Duodenal mucosa (tissue), 2 donors: ENCODE measurements at regions not wholly inside any gene's neighbourhood (a gene's known extent, or its start where the extent isn't known, plus 50 kb on each side); places are given as distances from the start of the nearest gene placed in this dataset.

Experiments used
- H3K27ac ChIP-seq: one replicate; pipeline ENCODE4 v1.7.0; 2013; ENCODE audit warnings: low read depth, low read length
- H3K27me3 ChIP-seq, 2 donors: one replicate each; pipeline ENCODE4 v1.7.0; 2013; ENCODE audit warnings: low read length in 2 of 2, control low read depth in 1 of 2; ENCODE audit not compliant: insufficient read depth in 2 of 2, control insufficient read depth in 1 of 2
- H3K36me3 ChIP-seq, 2 donors: one replicate each; pipeline ENCODE4 v1.7.0; 2013; ENCODE audit warnings: low read length in 2 of 2, control low read depth in 1 of 2; ENCODE audit not compliant: insufficient read depth in 2 of 2, control insufficient read depth in 1 of 2
- H3K4me1 ChIP-seq, 2 donors: one replicate each; pipeline ENCODE4 v1.7.0; 2013; ENCODE audit warnings: low read length in 2 of 2, control low read depth in 1 of 2; ENCODE audit not compliant: insufficient read depth in 2 of 2, control insufficient read depth in 1 of 2
- H3K4me3 ChIP-seq, 2 donors: one replicate each; pipeline ENCODE4 v1.7.0; 2013; ENCODE audit warnings: low read length in 2 of 2, low read depth in 1 of 2
- H3K9ac ChIP-seq, 2 donors: one replicate each; pipeline ENCODE4 v1.7.0; 2013; ENCODE audit warnings: low read length in 2 of 2, low read depth in 1 of 2
- H3K9me3 ChIP-seq, 2 donors: one replicate each; pipeline ENCODE4 v1.7.0; 2013; ENCODE audit warnings: low read length in 2 of 2, control low read depth in 1 of 2; ENCODE audit not compliant: control insufficient read depth in 1 of 2

GRCh38 chr1:87204441-87204840 is 124.2 kb upstream of the LMO4 start:
- Histone ChIP-seq H3K9ac (no peak overlapping the region), H3K4me3 (no peak overlapping the region), H3K27me3 (peaks cover 0 to 3% of the 10 kb centered on the region in 2 donors), H3K36me3 (no peaks in the 10 kb centered on the region), H3K9me3 (no peaks in the 10 kb centered on the region), H3K27ac (no peak overlapping the region), H3K4me1 (no peaks in the 10 kb centered on the region)

DNA sequence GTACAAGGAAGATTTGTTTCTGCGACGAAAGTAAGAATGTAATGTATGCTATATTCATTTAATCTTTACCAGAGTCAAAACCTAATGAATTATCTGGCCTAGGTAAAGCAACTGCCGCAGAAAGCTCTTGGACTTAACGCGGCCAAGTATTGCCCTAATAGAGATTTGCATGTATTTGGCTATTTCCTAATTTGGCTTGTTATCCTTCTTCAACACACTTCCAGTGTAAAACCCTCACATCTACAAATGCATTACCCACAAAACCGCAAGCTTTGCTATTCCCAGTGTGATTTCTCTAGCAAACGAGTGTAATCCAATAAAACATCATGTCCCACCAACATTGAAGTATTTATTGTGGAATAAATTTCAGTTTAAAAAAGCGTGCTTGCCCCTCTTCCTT is 123.8 kb upstream of the LMO4 start:
- no peak overlapping the region for H3K9ac ChIP-seq
- peaks cover 0 to 3% of the 10 kb centered on the region in 2 donors for H3K27me3 ChIP-seq
- H3K36me3 ChIP-seq: no peaks in the 10 kb centered on the region
- H3K9me3 ChIP-seq: no peaks in the 10 kb centered on the region
- no peak overlapping the region for H3K4me3 ChIP-seq
- no peaks in the 10 kb centered on the region for H3K4me1 ChIP-seq
- H3K27ac ChIP-seq: no peak overlapping the region

GRCh38 chr1:87206044-87206831 is 122.4 kb upstream of the LMO4 start:
- Histone ChIP-seq H3K9me3 (no peaks in the 10 kb centered on the region), H3K36me3 (no peaks in the 10 kb centered on the region), H3K27me3 (peaks cover 0 to 3% of the 10 kb centered on the region in 2 donors), H3K9ac (no peak overlapping the region), H3K27ac (no peak overlapping the region), H3K4me3 (no peak overlapping the region), H3K4me1 (no peaks in the 10 kb centered on the region)

GRCh38 chr1:87208080-87208479 is 120.6 kb upstream of the LMO4 start:
- Histone ChIP-seq H3K9me3 (no peaks in the 10 kb centered on the region), H3K27me3 (peaks cover 0 to 3% of the 10 kb centered on the region in 2 donors), H3K9ac (no peak overlapping the region), H3K27ac (no peak overlapping the region), H3K4me1 (no peaks in the 10 kb centered on the region), H3K36me3 (no peaks in the 10 kb centered on the region), H3K4me3 (no peak overlapping the region)

- H3K27me3 ChIP-seq: peaks cover 0 to 3% of the 10 kb centered on the region in 2 donors
- H3K9ac ChIP-seq: no peak overlapping the region
- no peak overlapping the region for H3K4me3 ChIP-seq
- no peaks in the 10 kb centered on the region for H3K36me3 ChIP-seq
- H3K9me3 ChIP-seq: no peaks in the 10 kb centered on the region
- H3K4me1 ChIP-seq: no peaks in the 10 kb centered on the region
- no peak overlapping the region for H3K27ac ChIP-seq
These were observed 119.7 kb upstream of the LMO4 start for GRCh38 chr1:87208931-87209330.

DNA sequence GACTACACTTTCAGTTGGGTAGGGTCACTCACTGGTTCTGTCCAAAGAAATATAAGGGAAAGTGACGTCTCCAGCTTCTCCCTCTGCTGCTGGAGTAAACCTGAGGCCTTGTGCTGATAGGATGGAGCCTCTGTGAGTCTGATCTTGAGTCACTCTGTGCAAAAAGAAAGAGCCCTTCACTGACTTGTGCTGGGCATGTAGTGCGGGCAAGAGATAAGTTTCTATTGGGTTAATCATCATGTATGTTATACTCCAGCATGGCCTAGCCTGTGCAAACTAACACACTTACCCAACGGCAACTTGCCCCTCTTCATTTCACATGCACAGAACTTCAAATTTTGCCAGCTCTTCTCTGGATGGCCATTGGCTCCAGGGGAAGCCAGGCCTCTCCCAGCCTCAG is 118.5 kb upstream of the LMO4 start:
- Histone ChIP-seq H3K9ac (no peak overlapping the region), H3K4me1 (no peaks in the 10 kb centered on the region)

DNA sequence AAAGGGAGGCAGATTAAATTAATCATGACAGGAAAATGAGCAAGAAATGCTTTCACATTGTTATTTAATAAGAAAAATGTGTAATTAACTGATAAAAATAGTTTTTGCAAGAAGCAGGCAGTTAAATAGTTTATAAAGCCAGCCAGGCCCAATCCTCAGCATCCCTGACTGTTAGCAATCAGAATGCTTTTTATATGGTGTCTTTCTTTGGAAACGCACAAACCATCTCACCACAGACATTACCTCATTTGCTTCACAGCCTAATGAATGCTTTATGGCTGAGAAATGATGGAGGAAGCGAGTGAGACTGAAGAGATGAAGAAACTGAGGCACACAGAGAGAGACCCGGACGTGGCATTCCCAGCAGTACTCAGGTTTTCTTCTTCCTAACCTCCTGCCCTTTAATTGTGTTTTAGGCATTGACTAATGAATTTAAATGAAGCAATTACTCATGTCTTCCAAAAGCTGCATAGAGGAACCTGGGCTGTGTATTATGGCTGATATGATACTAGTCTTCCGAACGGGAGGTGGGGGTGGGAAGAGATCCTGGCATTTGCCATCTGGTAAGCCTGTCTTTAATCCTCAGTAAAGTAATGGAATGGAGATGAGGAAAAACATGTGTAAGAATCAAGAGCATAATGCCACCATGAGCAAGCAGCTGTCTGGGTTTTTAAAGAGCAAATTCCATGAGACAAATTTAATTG is 116.1 kb upstream of the LMO4 start:
- no peaks in the 10 kb centered on the region for H3K36me3 ChIP-seq
- H3K27ac ChIP-seq: no peak overlapping the region
- peaks cover 0 to 6% of the 10 kb centered on the region in 2 donors for H3K9me3 ChIP-seq
- no peaks in the 10 kb centered on the region for H3K4me1 ChIP-seq
- no peaks in the 10 kb centered on the region for H3K27me3 ChIP-seq
- H3K9ac ChIP-seq: no peak overlapping the region
- no peak overlapping the region for H3K4me3 ChIP-seq

More for the DNA sequence above, 118.5 kb upstream of the LMO4 start:
- Histone ChIP-seq H3K36me3 (no peaks in the 10 kb centered on the region), H3K4me3 (no peak overlapping the region), H3K9me3 (peaks cover 0 to under 1% of the 10 kb centered on the region in 2 donors), H3K27ac (no peak overlapping the region), H3K27me3 (peaks cover 0 to 2% of the 10 kb centered on the region in 2 donors)

- Histone ChIP-seq H3K9me3 (peaks cover 0 to 6% of the 10 kb centered on the region in 2 donors), H3K27me3 (no peaks in the 10 kb centered on the region), H3K9ac (no peak overlapping the region), H3K4me1 (no peaks in the 10 kb centered on the region), H3K27ac (no peak overlapping the region), H3K36me3 (no peaks in the 10 kb centered on the region), H3K4me3 (no peak overlapping the region)
These were observed 115.6 kb upstream of the LMO4 start for GRCh38 chr1:87213135-87213515.

DNA sequence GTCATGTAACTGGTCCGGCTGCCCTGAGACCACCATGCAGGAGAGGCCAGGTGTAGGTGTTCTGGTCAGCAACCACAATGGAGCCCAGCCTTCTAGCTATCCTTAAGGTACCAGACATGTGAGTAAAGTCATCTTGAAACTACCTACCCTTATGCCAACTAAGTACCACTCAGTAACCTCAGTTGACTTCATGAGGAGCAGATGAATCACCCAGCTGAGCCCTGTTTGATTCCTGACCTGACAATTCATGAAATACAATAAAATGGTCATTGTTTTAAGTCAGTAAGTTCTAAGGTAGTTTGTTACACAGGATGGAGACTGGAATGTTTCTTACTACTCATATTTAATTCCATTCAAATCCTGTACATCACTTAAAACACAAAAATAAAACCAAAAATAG is 113.1 kb upstream of the LMO4 start:
- Histone ChIP-seq H3K27me3 (no peaks in the 10 kb centered on the region), H3K9ac (no peak overlapping the region), H3K27ac (no peak overlapping the region), H3K9me3 (peaks cover 0 to 6% of the 10 kb centered on the region in 2 donors), H3K4me1 (no peaks in the 10 kb centered on the region), H3K4me3 (no peak overlapping the region), H3K36me3 (no peaks in the 10 kb centered on the region)

- H3K27me3 ChIP-seq: no peaks in the 10 kb centered on the region
- H3K9me3 ChIP-seq: peaks cover 0 to 6% of the 10 kb centered on the region in 2 donors
- H3K4me3 ChIP-seq: no peak overlapping the region
- no peak overlapping the region for H3K27ac ChIP-seq
- no peaks in the 10 kb centered on the region for H3K36me3 ChIP-seq
- H3K4me1 ChIP-seq: no peaks in the 10 kb centered on the region
- H3K9ac ChIP-seq: no peak overlapping the region
These were observed 110.1 kb upstream of the LMO4 start for GRCh38 chr1:87218618-87219017.
